GM12864 (cell line): ENCODE measurements at regions not wholly inside any gene's neighbourhood (a gene's known extent, or its start where the extent isn't known, plus 50 kb on each side); places are given as distances from the start of the nearest gene placed in this dataset.

Source experiments
- DNase-seq: peaks from one replicate; pipeline ENCODE4 v3.0.0-alpha.2; 2011; ENCODE audit warnings: low read depth
- H3K4me3 ChIP-seq: 2 replicates; pipeline ENCODE4 v1.5.1; 2011; ENCODE audit warnings: mild to moderate bottlenecking, low read depth, low read length, control low read depth
- TF ChIP-seq, protein P1 (sequence below): IDR thresholded peaks from 2 replicates; pipeline ENCODE4 v1.5.1; 2011; ENCODE audit warnings: low read depth, mild to moderate bottlenecking, moderate library complexity, low read length, control low read depth, inconsistent platforms; ENCODE audit errors: missing control alignments

DNA sequence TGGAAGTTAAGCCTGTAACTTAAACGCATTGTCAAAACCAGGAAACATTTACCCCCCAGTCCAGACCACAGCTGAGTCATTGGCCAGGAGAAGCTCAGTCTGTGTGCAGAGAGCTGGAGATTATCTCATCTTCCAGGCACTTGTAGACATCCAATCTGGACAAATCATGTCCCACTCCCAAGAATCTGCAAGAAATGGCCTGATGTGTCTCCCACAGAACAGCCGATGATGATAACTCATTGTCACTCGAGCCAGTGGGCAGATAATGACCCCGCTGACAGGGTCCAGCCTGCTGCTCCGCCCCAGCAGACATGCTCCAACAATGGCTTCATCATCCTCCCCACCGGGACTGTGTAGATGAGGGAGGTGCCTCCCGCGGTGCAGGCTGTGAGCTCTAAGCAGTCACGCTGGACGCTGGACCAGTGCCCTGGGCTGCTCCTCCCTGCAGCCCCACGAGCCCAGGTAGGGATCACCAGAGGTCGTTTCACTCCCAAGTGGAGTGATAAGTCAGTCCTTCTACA is 322.5 kb downstream of the C16orf95 start:
- TF ChIP-seq, protein P1, sequence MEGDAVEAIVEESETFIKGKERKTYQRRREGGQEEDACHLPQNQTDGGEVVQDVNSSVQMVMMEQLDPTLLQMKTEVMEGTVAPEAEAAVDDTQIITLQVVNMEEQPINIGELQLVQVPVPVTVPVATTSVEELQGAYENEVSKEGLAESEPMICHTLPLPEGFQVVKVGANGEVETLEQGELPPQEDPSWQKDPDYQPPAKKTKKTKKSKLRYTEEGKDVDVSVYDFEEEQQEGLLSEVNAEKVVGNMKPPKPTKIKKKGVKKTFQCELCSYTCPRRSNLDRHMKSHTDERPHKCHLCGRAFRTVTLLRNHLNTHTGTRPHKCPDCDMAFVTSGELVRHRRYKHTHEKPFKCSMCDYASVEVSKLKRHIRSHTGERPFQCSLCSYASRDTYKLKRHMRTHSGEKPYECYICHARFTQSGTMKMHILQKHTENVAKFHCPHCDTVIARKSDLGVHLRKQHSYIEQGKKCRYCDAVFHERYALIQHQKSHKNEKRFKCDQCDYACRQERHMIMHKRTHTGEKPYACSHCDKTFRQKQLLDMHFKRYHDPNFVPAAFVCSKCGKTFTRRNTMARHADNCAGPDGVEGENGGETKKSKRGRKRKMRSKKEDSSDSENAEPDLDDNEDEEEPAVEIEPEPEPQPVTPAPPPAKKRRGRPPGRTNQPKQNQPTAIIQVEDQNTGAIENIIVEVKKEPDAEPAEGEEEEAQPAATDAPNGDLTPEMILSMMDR, result no peak
- no peak overlapping the region for H3K4me3 ChIP-seq
- no peak for DNase-seq

DNA sequence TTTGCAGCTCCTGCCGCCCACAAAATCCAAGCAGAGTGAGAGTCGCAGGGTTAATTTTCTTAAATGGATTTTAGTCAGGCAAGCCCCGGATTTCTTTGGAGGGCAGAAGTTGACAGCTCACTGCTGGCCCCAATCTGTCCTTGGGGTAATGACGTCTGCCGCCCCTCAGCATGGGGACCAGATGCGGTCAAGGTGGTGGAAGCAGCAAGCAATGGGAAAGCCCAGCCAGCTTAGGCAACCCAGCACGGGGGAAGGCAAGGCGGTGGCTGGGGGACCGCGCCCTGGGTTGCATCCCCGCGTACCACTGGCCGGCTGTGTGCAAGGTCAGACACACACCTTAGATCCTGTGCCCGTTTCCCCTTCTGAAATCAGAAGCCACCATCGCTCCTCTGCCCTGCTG is 321.7 kb downstream of the C16orf95 start:
- TF ChIP-seq, protein P1, result no peak
- no peak overlapping the region for H3K4me3 ChIP-seq
- no peak for DNase-seq

GRCh38 chr16:86996081-86996480 is 321.1 kb downstream of the C16orf95 start:
- no peak for DNase-seq
- TF ChIP-seq, protein P1, result no peak
- H3K4me3 ChIP-seq, result no peak overlapping the region

DNA sequence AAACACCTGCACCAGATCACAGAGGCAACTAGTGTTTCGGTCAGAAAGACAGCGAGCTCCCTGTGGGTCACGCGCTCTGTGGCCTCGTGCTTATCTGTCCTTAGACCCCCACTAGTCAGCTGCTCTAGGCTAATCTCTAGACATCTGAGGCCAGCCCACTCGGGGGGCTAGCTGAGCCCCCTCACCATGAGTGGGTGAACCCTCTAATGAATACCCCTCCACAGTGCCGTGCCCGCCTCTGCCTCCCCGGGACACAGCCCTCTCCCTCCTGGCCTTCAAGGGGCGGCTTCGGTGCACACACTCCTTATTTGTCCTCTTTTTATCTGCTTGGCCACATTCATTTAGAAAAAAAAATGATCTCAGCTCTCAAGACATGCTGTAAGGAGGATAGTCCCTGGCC is 320.1 kb downstream of the C16orf95 start:
- TF ChIP-seq, protein P1, result no peak
- H3K4me3 ChIP-seq, result no peak overlapping the region
- DNase-seq, result no peak

DNA sequence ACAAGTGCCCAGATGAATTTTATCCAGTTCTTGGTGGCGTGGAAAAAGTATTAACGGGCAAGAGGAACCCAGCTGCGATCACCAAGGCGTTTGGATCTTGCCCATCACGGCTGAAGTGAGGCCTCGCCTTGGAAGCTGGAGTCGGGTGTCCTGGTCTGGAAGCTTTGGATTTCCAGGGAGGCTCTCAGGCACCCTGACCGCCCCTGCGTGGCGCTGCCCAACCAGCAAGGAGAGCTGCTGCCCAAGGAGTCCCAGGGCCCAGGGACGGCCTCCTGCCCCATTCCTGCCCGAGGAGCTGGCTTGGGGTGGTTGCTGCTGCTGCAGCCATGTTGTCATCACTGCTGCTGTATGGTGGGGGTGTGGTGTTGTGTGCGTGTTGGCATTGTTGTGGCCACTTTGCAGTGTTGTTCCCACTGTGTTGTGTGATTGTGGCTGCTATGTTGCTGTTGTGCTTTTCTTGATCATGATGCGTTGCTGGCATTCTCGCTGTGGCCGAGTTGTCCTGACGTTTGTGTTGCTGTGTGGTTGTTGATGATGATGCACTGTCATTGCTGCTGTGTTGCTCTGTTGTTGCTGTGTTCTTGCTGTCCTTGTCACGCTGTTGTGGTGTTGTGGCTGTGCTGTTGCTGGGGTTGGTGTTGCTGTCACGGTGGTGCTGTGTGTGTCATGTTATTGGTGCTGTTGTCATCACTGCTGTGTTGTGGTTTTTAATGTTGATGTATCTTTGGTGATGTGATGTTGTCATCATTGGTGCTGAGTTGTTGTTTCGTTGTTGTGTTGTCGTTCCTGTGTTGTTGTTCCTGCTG is 318.8 kb downstream of the C16orf95 start:
- DNase-seq, result no peak
- no peak overlapping the region for H3K4me3 ChIP-seq
- TF ChIP-seq, protein P1, result no peak

- TF ChIP-seq, protein P1, result no peak
- H3K4me3 ChIP-seq, result no peak overlapping the region
- DNase-seq, result no peak
These were observed 317.2 kb downstream of the C16orf95 start for GRCh38 chr16:87000001-87000400.

- no peak for DNase-seq
- TF ChIP-seq, protein P1, result no peak
These were observed 314.3 kb downstream of the C16orf95 start for GRCh38 chr16:87002717-87003413.

More at GRCh38 chr16:87002717-87003413, 314.3 kb downstream of the C16orf95 start:
- no peak overlapping the region for H3K4me3 ChIP-seq
